Stimulated activated CD4-positive, alpha-beta T cell treated with anti-CD3 and anti-CD28 coated beads, Interleukin-2, amount 100 ng/mL, for 4 hours (primary cell): ENCODE measurements at regions not wholly inside any gene's neighbourhood (a gene's known extent, or its start where the extent isn't known, plus 50 kb on each side); places are given as distances from the start of the nearest gene placed in this dataset.
"Not testable (repeated sequence)": the region's sequence is repeated elsewhere in the genome, so short reads cannot be mapped to it uniquely, and the experiment has no call there.

ENCODE experiments used
- DNase-seq: peaks from one replicate; pipeline ENCODE4 v3.0.0-alpha.2; 2020; ENCODE audit warnings: low read depth

DNA sequence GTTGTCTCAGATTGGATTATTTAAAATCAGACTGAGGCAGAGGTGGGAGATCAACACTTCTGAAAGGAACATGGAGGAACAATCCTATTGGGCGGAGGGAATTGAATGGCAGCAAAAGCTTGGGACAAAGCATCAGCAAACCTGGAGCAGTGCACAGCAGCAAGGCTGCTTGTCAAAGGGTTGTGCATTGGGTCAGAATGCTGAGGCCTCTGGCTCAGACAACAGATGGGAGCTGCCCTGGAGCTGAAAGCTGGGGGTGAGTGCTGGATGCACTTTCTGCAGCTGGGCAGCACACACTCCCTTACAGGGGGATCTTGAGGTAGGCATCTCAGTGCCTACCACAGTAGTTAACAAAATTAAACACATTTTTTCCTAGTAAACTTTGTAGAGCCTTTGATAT is 634.4 kb upstream of the MMS22L start:
- no peak for DNase-seq

DNA sequence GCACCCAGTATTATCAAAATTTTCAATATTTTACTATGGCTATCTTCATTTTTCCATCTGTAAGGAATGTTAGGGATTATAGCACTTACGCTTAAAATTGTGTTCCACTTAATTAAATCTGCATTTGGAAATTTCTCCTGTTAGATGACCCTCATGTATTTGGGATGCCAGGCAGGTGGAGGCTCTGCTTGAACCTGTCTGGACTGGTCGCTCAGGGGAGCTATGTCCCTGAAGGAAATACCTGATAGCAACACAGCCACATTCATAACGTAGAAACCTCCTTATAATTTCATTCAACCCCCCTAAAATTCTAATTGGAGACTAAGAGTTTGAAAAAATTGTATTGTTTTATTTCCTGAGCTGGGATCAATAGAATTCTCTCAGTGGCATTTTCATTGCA is 636.0 kb upstream of the MMS22L start:
- no peak for DNase-seq

DNA sequence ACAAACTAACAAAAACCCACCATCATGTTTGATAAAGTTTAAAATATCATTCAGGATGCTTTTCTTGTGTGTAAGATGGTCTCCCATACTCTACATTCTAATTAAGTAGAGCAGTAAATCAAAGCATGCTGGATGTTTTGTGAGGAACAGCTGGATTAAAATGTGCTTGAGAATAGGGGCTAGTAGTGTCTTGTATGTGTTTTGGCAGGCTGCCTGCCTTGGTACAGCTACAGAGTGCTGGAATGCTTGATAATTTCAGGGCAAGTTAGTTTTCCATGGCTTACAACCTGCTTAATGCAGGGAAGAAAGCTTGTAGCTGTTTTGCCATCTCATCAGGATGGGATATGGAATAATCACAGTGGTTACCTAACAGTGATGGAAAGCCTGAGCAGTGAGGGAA is 636.6 kb upstream of the MMS22L start:
- no peak for DNase-seq

DNA sequence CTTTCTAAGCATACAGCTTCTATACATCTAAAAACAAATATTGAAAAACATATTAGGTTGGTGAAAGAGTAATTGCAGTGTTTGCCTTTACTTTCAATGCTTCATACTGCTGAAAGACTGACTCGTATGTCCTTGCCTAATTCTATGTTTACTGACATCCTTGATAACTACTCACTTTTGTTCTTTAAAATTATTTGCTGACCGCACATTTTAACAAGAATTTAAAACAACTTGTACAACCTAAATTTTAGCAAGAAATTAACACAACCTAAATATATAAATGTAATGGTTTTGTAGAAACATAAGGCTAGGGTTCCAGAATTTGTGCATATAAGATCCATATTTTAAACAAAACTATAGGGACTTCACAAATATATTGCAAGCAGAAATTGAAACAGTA is 640.2 kb upstream of the MMS22L start:
- no peak for DNase-seq

DNA sequence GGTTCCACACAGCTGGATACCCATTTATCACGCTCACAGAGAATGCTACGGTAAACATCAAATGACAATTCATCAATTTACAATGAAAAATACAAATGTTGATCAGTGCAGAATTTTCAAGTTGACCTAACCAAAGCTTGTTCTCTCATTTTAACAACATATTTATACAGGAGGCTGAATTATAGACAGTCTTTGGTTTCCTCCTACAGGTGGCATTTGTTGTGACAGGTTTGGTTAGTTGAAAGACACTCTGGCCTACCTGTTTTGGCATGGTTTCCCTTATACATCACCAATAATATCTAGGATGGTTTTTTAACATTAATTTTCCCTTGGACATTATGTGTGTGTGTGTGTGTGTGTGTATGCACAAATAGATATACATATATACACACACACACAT is 642.5 kb upstream of the MMS22L start:
- DNase-seq = no peak

DNA sequence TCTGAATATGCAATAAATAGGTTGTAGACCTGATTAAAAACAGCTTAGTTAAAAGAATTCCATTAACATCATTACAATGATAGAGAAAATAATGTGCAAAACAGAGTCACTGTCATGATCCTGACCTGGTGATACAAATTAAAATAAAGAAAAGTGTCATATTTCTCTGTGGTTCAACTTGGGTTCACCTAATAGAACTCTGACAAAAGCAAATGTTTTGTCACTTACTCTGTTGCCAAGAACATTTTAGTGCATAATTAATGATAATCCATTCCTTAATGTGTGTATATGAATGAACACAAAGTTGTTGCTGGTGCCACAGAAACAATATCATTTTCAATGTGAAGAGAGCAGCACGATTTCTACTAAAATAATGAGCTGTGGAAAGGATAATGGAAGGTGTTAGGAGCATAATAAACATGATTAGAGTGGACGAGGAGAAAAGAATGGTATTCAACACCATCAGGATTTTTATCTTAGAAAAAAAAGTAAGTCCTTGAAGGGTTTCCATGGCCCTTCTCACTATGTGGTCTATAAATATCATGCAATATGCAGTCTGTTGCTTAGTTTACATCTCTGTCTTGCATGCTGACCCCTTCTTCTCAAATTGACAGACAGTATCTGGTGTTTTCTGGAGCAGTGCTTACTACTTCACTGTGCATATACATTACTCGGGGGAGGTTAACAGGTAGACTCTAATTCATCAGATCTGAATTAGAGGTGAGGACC is 656.6 kb upstream of the MMS22L start:
- DNase-seq = no peak

DNA sequence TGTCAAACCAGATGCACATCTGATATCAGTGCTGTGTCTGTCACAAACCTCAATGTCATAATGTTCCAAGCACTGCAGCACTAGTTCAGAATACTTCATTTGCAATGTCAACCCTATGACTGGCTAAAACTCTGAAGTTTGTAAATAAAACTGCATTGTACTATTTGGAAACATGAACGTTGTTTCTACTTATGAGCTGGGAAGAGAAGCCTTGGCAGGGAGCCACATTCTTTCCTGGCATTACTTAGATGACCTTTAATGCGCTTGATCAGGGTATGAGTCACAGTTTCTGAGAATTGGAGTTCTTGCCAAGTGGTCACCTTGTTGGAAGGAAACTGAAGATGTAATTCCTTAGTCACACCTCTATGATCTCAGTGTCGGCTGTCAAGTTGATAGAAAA is 664.8 kb upstream of the MMS22L start:
- no peak for DNase-seq

DNA sequence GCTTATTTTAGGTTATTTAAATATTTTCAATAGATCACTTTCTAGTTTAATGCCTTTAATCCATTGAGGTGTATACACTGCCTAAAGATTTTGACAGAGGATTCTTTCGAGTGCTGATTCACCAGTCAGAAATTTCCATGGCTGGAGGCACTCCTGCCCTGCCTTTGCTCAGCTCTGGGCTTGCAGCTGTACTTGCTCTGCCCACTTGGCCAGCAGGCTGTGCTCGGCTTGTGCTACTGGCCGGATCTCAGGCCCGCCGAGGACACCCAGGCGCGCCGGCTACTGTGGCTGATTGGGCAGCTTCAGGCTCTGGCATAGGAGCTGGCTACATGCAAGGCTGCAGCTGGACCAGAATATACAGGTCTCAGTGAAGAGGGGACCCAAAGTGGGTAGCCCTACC is 675.1 kb upstream of the MMS22L start:
- no peak for DNase-seq

DNA sequence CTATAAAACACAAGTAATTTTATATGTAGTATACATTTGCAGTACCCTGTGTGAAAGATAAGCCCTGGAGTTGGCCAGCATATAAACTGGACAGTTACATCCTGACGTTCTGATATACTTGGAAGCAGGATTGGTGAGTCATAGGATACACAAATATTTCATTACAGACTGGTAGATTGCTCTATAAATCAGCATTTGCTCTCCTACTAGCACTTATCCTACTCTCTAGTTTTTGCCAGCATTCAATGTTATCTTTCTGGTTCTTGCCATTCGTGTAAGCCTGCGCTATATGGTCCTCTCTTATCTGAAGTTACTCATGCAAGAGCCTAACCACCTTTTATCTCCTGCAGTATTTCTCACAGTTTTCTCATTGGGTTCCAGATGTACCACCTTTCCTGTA is 680.2 kb upstream of the MMS22L start:
- DNase-seq = no peak

DNA sequence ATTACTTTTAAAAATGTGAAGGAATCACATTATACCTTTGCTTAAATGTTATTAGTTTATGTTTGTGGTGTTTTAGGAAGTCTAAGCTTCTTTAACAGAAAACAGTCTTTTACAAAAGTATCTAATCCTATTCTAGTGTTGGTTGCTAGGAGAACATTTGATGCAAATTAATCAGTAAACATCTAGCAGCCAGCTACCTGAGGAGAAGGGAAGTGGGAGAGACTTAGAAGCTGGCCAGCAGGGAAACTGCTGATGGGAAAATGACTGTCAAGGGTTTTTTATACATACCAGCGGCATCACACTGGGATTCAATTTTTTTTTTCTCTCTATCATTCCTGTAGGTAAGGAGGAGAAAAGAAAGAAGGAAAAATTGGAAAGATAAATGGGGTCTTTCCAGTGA is 686.0 kb upstream of the MMS22L start:
- DNase-seq = no peak

DNA sequence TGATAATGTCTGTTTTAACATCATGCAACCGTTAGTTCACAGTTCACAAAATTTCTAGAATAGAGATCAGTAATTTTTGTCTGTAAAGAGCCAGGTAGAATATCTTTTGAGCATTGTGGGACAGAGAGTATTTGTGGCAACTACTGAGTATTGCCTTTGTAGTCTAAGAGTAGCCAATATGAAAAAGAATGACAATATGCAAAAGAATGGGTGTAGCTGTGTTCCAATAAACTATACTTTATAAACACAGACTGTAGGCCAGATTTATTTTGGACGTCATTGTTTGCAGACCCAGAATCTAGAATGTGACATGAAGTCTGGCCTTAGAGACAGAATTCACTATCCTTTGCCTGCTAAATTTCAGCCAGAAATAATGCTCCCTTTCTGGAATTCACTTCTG is 694.1 kb upstream of the MMS22L start:
- DNase-seq = no peak

DNA sequence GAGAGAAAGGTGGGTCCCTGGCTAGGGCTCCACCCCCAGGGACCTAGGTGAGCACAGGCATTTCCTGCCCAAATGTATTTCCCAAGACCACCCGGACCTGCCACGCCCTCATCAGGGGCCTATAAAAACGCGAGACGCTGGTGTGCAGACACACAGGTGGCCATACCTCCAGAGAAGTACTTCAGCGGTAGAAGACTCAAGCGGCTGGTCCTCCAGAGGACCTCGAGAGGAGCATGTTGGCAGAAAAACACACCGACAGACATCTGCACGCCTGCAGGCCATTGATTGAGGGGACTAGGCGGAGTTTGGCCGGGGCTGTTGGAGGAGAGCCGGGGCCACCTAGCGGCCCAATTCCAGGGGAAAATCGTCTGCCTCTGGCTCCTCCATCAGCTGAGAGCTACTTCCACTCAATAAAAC is 695.8 kb upstream of the MMS22L start:
- no peak for DNase-seq

DNA sequence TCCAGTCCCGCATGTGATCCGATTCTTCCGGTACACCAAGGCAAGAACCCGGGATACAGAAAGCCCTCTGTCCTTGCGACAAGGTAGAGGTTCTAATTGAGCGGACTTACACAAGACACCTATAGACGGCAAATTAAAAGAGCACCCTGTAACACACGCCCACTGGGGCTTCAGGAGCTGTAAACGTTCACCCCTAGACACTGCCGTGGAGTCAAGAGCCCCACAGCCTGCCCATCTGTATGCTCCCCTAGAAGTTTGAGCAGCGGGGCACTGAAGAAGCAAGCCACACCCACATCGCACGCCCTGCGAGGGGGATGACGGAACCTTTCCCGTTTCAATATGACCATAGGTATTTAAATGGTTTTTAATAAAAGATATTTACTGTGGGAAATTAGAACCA is 696.3 kb upstream of the MMS22L start:
- DNase-seq = not testable (repeated sequence)

DNA sequence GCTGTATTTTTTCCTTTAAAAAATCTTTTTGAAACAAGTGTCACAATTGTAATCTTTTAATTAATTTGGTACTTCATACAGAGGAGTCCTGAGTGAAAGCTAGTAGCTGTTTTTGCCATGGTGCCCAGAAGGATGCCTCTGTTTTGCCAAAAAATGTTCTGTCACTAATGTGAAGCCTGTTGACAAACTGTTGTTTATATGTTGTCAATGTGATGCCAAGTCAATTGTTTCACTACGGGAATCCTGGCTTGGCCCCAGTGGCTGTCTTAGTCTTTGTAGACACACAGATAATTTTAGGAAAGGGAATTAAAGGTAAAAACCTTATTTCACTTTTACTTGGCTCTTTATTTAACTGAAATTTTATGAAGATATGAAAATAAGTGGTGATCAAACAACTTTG is 706.4 kb upstream of the MMS22L start:
- no peak for DNase-seq

DNA sequence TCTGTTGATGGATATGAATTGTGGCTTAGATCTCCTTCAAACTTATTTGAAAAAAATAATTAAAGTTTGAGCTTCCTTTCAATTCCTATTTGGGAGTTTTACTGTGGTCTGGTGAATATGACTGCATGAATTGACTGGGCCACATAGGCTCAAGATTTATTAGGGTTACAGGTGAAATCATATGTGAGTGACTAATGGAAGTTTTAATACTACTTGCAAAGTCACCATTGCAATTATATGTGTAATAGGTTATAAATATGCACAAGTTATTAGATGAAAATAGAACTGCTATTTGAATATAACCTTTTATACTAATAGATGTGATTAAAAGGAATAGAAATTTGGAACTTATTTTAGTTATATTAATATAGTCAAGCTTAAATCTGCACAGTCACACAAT is 712.1 kb upstream of the MMS22L start:
- DNase-seq = no peak

DNA sequence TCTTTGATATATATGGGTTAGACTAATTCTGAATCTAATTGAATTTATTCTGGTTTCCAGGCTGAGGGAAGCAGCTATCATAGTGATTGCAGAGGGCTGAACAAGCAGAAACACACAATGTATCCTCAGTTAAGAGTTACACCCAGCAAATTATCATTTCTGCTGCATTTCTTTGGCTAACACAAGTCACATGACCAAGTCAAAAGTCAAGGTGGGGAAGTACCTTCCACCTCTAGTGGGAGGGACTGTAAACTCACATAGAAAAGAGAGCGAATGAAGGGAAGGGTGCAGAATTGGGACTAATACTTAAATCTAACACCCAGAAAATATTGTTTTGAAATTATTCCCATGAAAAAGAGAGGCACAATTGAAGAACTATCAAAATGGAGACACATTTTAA is 719.7 kb upstream of the MMS22L start:
- no peak for DNase-seq

DNA sequence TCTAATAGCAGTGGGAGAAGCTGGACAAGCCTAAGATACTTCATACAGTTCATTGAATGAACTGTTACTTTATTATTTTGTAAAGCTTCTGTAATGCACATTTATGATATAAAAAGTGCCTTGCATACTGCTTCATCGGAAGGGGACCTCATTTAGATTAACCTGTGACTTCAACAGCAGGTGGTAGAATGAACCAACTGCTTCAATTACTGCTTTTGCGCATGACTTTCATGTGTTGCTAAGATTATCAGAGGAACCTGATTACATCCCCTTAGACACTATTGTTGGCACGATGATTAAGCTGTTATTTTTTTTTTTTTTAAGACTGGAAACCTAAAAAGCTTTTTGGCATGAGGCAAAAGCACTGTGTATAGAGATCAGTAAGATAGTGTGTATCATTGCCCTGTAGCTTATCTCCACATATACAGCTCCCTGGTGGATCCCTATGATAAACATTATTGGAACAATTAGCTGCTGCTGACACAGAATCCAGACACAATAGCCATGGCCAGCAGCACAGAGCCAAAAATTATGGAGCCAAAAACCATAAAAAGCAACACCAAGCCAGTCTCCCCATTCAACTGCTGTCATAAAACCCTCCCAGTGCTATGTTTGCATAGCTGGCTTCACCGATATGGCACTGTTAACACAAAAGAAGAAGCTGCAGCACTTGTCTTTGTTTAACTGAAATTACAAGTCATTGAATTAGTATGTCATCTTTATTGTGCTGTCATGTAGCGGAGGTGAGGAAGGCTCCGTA is 731.6 kb upstream of the MMS22L start:
- DNase-seq = no peak

DNA sequence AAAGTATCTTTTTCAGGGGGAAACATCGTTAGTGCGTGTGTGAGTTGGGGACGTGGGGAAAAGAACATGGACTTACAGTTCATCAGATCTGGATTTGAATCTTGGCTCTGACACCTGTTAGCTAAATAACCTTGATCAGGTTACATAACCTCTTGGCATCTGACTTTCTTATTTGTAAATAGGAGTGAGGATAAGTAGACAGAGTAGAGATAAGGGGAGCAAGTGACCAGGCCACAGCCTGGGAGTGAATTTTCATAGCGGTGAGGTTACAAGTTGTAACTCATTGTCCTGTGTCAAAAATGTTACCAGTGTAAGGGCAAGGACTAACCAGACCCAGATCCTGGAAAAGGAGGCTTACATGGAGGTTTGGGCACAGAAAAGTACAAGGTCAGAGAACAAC is 733.5 kb upstream of the MMS22L start:
- DNase-seq = no peak

DNA sequence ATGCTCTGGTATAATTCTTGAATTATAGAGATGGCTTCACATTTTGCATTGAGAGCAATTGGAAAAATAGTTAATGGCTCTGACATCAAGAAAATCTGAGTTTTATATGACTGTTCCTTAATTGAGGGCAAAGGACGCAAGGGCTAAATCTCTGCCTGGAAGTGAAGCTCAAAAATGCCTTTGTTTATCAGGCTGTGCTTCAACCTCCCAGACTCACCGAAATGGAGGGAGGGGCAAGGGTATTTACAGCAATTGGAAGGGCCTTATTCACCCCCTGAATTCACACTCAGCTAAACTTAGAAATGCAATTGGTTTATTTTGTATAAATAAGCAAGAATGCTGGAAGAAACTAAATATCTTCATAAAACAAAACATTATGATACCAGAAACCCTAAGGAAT is 737.2 kb upstream of the MMS22L start:
- no peak for DNase-seq

DNA sequence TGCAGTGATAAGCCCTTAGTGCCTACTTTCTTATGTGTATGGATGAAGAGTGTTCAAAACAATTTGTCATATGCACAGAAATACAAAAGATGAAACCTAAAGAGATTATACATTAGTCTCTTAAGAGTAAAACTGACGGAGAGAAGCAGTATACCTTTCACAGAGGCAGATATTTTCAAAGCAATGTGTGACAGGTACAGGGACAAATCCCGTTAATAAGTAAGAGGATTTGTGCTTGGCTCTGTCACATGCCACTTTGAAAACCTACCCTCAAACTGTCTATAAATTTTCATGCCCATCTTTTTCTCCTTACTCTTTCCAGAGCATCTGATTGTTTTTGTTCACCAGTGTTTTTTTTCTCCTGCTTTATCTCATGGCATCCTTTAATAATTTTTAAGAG is 741.3 kb upstream of the MMS22L start:
- DNase-seq = no peak

DNA sequence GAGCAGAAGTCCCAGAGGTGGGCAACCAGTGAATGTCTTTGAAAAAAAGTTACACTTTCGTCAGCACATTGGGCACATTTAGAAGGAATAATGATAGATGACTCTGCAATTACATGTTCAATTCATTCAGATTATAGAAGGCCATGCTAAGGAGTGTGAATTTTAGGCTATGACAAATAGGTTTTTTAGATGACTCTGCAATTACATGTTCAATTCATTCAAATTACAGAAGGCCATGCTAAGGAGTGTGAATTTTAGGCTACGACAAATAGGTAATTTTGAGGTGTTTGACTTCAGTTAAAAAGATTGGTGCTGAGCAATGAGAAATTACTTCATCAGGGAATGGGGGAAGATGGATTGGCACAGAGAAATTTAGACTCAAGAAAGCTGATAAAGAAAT is 744.9 kb upstream of the MMS22L start:
- no peak for DNase-seq

DNA sequence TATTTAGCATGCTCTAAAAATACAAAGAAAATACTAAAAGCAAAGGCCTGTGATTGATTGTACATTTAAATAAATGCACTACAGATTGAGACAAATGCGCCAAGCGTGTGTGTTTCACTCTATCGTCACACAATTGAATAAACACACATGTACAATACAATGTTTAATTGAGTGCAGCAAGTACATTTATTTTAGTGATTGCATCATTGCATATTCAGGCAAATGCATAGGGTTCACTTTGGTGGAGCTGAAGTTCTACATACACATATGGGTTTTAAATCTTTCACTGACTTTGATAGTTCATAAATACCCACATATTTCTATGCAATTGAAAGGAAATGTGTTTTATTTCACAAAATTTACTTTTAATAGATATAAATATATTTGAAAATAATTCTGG is 750.6 kb upstream of the MMS22L start:
- DNase-seq = no peak

DNA sequence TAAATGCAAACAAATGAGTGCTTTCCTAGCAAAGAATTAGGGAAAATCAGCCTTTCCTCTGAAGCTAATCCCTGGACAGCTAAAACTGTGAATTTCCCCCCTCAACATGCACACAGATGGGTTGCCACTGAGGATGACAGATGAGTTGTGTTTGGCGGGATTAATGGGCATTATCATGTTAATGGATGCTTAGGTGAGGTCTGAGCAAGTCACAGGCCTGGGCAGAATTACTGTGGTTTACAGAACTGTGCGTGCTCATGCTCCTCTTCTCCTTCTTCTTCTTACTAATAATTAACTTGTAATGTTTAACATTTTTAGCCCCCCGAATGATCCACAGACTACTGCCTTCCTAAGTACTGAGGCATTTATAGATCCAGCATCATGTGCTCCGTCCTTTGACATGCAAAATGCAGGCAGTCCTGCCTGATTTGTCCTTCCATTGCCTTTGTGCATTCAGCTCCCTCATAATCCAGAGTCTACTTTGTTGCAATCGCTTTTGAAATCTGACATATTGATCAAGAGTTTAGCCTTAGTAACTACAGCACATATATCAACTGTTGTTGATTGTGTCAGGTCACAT is 753.4 kb upstream of the MMS22L start:
- no peak for DNase-seq

DNA sequence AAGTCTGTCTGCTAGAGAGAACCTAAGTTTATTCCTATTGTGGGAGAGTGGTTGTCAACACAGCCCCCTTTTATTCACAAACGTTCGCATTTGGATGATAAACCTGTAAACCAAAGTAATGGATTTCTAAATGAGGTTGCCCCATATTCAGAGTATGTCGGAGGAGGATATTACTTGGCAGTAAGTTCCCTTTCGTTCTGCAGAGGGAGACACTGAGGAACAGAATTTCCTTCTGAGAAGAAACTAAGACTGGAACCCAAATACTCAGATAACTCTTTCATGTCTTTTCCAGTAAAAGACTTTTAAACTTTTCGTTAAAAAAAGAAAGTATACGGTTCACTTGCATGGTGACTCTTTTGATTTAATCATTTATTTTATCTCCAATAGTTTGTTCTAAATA is 754.6 kb upstream of the MMS22L start:
- DNase-seq = no peak
